Mesothelial cell of epicardium (in vitro differentiated cells): ENCODE measurements at regions not wholly inside any gene's neighbourhood (a gene's known extent, or its start where the extent isn't known, plus 50 kb on each side); places are given as distances from the start of the nearest gene placed in this dataset.
"Not testable (repeated sequence)": the region's sequence is repeated elsewhere in the genome, so short reads cannot be mapped to it uniquely, and the experiment has no call there.

Source experiments
- DNase-seq, 2 experiments: peaks; one replicate each; pipeline ENCODE4 v3.0.0; 2021; ENCODE audit warnings: low spot score in 2 of 2; ENCODE audit not compliant: unreplicated experiment in 2 of 2
- H3K27ac Mint-ChIP-seq: 2 replicates; pipeline ENCODE4 v1.8.0; 2021; ENCODE audit warnings: mixed read lengths
- H3K27me3 Mint-ChIP-seq: 2 replicates; pipeline ENCODE4 v1.8.0; 2021; ENCODE audit warnings: low read depth, mixed read lengths
- H3K36me3 Mint-ChIP-seq: 2 replicates; pipeline ENCODE4 v1.8.0; 2021; ENCODE audit warnings: mixed read lengths
- H3K4me1 Mint-ChIP-seq: 2 replicates; pipeline ENCODE4 v1.8.0; 2021; ENCODE audit warnings: mixed read lengths
- H3K4me3 Mint-ChIP-seq: 2 replicates; pipeline ENCODE4 v1.8.0; 2021; ENCODE audit warnings: mild to moderate bottlenecking, moderate library complexity, mixed read lengths
- H3K9me3 Mint-ChIP-seq: 2 replicates; pipeline ENCODE4 v1.8.0; 2021; ENCODE audit warnings: mixed read lengths
- TF ChIP-seq, protein P1 (sequence below): fragments of 200-600 bp; sonication (generic); IDR thresholded peaks from one replicate; pipeline ENCODE4 v1.5.0; 2021; ENCODE audit warnings: antibody characterized with exemption; ENCODE audit not compliant: unreplicated experiment

DNA sequence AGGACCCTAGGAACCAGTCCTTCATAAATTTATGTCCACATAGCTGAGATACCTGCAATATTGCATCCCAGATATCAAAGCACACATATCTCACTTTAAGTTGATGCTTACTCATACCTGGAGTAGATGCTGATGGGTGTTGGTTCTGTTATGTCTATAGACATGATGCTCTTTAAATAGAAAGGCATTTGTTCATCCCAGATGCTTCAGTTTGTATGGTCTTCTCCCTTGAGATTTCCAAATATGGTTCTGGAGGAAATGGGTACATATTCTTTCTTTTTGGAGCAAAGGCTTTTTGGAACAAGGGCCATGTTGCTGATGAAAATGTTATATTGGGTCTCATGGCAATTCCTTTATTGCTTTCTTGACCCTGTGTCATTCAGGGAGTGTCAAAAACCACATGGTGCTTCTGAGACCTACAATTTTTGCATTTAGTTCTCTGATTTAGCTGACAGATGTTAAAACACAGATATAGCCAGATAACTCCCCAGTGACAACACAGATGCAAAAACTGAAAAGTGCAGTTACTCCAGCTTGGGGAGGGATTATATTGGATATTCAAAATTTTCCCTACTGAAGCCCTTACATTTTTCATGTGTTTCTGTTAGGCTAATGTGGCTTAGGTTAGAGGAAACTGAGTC lies 211.4 kb downstream of the KCNRG start:
- peaks cover 31% of the 10 kb centered on the region for H3K4me1 Mint-ChIP-seq
- TF ChIP-seq, protein P1, sequence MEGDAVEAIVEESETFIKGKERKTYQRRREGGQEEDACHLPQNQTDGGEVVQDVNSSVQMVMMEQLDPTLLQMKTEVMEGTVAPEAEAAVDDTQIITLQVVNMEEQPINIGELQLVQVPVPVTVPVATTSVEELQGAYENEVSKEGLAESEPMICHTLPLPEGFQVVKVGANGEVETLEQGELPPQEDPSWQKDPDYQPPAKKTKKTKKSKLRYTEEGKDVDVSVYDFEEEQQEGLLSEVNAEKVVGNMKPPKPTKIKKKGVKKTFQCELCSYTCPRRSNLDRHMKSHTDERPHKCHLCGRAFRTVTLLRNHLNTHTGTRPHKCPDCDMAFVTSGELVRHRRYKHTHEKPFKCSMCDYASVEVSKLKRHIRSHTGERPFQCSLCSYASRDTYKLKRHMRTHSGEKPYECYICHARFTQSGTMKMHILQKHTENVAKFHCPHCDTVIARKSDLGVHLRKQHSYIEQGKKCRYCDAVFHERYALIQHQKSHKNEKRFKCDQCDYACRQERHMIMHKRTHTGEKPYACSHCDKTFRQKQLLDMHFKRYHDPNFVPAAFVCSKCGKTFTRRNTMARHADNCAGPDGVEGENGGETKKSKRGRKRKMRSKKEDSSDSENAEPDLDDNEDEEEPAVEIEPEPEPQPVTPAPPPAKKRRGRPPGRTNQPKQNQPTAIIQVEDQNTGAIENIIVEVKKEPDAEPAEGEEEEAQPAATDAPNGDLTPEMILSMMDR: no peak
- no peaks in the 10 kb centered on the region for H3K27me3 Mint-ChIP-seq
- no peaks in the 10 kb centered on the region for H3K9me3 Mint-ChIP-seq
- no peak for DNase-seq
- H3K4me3 Mint-ChIP-seq: no peak overlapping the region
- no peak overlapping the region for H3K27ac Mint-ChIP-seq
- no peaks in the 10 kb centered on the region for H3K36me3 Mint-ChIP-seq

DNA sequence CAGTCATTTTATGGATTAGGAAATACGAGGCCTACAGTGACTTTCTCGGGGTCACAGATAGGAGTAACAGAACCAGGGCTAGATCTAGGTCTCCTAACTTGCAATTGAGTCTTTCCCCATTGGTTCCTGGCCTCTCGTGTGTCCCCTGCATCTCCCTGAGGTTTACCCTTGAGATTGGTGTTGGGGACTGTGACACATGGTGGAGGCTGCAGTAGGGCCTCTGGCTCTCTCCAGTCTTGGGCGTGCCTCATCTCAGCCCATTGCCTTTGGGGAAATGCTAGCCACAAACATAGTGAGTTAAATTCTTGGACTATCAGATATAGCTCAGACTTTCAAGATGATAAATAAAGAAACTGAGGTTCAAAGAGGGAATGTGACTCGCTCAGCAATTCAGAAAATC lies 212.1 kb downstream of the KCNRG start:
- TF ChIP-seq, protein P1: no peak
- DNase-seq: no peak
- Mint-ChIP-seq H3K9me3 (no peaks in the 10 kb centered on the region), H3K4me3 (no peak overlapping the region), H3K27me3 (no peaks in the 10 kb centered on the region), H3K27ac (no peak overlapping the region), H3K4me1 (peaks cover 31% of the 10 kb centered on the region), H3K36me3 (no peaks in the 10 kb centered on the region)

DNA sequence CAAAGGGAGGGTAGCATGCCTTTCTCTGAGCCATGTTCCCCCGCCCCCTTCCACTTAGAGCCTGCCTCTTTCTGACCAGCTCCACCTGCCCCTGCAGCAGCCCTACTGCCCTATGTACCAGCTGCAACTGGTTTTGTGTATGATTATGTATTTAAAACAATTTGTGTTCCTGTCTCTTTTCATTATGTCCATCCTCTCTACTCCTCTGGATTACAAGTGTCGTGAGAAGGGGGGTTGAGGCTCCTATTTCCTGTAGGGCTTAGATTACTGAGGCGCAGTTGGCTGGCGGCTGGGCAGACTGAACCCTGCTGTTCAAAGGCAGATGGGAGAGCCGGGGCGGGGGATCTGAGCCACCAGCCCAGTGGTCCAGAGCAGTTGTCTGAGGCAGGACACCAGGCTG lies 213.3 kb downstream of the KCNRG start:
- H3K27me3 Mint-ChIP-seq: no peaks in the 10 kb centered on the region
- no peak for DNase-seq
- no peak overlapping the region for H3K4me3 Mint-ChIP-seq
- H3K4me1 Mint-ChIP-seq: peaks cover 25% of the 10 kb centered on the region
- TF ChIP-seq, protein P1: no peak
- peaks cover 6% of the 10 kb centered on the region for H3K36me3 Mint-ChIP-seq
- peaks cover 6% of the 10 kb centered on the region for H3K9me3 Mint-ChIP-seq
- H3K27ac Mint-ChIP-seq: no peak overlapping the region

DNA sequence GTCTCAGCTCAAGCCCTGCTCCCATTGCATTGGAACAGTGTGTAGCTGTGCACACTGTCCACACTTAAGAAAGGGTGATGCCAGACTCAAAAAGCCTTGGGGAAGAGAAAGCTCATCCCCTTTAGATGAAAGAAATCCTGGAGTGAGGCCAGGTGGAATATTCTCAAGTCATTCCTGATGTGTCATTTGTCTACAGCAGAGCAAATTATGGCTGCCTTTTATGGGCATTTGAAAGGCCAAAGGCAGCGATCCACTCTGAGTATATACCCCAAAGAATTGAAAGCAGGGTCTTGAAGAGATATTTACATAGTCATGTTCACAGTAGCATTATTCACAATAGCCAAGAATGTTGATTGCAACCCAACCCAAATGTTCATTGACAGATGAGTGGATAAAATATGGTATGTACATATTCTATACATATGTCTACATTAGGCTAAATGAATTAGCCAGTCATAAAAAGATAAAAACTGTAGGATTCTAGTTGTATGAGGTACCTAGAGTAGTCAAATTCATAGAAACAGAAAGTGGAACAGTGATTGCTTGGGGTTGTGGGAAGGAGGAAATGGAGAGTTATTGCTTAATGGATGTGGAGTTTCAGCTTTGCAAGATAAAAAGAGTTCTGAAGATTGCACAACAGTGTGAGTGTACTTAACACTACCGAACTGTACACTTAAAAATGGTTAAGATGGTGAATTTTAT lies 214.9 kb downstream of the KCNRG start:
- H3K27me3 Mint-ChIP-seq: no peaks in the 10 kb centered on the region
- no peak for DNase-seq
- no peak overlapping the region for H3K27ac Mint-ChIP-seq
- H3K9me3 Mint-ChIP-seq: peaks cover 6% of the 10 kb centered on the region
- TF ChIP-seq, protein P1: no peak
- H3K36me3 Mint-ChIP-seq: peaks cover 6% of the 10 kb centered on the region
- peaks cover 22% of the 10 kb centered on the region for H3K4me1 Mint-ChIP-seq
- no peak overlapping the region for H3K4me3 Mint-ChIP-seq

DNA sequence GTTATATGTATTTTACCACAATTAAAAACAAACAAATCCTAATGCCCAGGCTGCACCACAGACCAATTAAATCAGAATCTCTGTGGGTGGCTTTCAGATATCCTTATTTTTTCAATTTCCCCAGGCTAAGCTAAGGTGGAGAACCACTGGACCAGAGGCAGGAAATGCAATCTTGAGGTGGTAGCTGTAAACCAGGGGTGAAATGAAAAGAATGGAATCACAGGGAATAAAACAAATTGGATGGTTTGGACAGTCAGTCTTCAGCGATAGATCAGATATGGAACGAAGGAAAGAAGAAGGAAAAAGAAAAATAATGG lies 215.4 kb downstream of the KCNRG start:
- Mint-ChIP-seq H3K9me3 (peaks cover 6% of the 10 kb centered on the region), H3K4me3 (no peak overlapping the region), H3K27me3 (no peaks in the 10 kb centered on the region), H3K36me3 (peaks cover 6% of the 10 kb centered on the region), H3K27ac (no peak overlapping the region), H3K4me1 (peaks cover 22% of the 10 kb centered on the region)
- no peak for DNase-seq
- TF ChIP-seq, protein P1: no peak

DNA sequence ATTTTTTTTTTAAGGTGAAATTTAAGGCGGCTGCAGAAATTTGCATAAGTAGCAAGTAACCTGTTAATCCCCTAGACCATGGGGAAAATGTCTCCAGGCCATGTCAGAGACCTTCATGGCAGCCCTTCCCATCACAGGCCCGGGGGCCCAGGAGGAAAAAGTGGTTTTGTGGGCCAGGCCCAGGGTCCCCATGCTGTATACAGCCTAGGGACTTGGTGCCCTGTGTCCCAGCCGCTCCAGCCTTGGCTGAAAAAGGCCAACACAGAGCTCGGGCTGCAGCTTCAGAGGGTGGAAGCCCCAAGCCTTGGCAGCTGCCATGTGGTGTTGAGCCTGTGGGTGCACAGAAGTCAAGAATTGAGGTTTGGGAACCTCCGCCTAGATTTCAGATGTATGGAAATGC lies 218.3 kb downstream of the KCNRG start:
- H3K36me3 Mint-ChIP-seq, H3K9me3 Mint-ChIP-seq, H3K27me3 Mint-ChIP-seq, DNase-seq, H3K4me3 Mint-ChIP-seq, H3K27ac Mint-ChIP-seq: not testable (repeated sequence)
- H3K4me1 Mint-ChIP-seq: peaks cover 19% of the 10 kb centered on the region
